Erythroblast (primary cell): ENCODE measurements at regions not wholly inside any gene's neighbourhood (a gene's known extent, or its start where the extent isn't known, plus 50 kb on each side); places are given as distances from the start of the nearest gene placed in this dataset.

Experiments used
- GATA1 ChIP-seq: IDR thresholded peaks from 2 replicates; pipeline ENCODE4 v1.6.1; 2011; ENCODE audit warnings: low read depth, mild to moderate bottlenecking, control low read depth, low read length, moderate library complexity
- POLR2A ChIP-seq: IDR thresholded peaks from 2 replicates; pipeline ENCODE4 v1.6.1; 2011; ENCODE audit warnings: mild to moderate bottlenecking, low read length

GRCh38 chr10:120022357-120022756, 129.8 kb downstream of the SEC23IP start:
- TF ChIP-seq POLR2A (no peak), GATA1 (no peak)
